ENCODE measurements at regions not wholly inside any gene's neighbourhood (a gene's known extent, or its start where the extent isn't known, plus 50 kb on each side); places are given as distances from the start of the nearest gene placed in this dataset.

GRCh38 chr21:43281661-43282357 is 113.0 kb downstream of the CRYAA start:
- TF ChIP-seq CTCF (conservative IDR thresholded peaks at IDR 0.05; ENCODE audit: low read length): no peak
- no peak for TF ChIP-seq EZH2phosphoT487 (IDR thresholded peaks at IDR 0.05; ENCODE audit: borderline replicate concordance, low read depth, low read length)
